ENCODE measurements at regions not wholly inside any gene's neighbourhood (a gene's known extent, or its start where the extent isn't known, plus 50 kb on each side); places are given as distances from the start of the nearest gene placed in this dataset.
A peak's percentile ranks its signal among the peaks of the same experiment; 100 is the strongest.

DNA sequence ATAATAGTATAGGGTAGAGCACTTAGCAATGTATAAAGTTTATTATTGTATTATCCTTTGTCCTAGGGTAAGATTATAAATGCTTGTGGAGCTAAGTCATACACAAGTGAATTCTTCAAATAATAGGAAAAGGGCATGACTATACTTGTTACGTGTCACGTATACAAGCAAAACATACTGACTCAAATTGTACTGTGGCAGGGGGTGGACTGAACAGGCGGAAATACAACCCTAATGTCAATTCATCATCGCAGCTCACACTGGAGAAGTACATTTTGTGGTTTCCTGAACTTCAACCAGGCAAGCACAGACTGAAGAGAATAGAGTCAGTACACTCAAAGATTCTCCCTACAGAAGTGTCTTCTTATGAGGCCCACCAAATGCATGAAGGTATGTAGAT lies 201.0 kb downstream of the MBD2 start:
- FAIRE-seq = no peak
- DNase-seq (ENCODE audit: low spot score) = no peak

DNA sequence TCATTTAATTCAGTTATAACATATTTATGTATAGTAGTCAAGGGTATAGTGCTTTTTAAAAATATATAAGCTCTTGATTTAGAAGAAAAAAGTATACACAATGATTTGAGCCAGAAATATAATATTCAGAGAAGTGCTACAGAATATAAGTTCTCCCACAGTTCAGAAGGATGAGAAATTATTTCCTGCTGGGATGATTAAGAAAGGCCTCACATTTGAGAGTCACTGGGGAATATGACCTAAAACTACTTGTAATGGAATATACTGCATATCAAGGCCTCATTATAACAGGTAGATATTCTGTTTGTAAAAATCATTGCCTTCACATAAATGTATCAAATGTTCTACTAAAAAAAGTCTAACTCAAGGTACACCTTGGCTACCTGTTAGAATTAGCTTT lies 203.5 kb downstream of the MBD2 start:
- DNase-seq (ENCODE audit: low spot score) (no peak), FAIRE-seq (no peak)

DNA sequence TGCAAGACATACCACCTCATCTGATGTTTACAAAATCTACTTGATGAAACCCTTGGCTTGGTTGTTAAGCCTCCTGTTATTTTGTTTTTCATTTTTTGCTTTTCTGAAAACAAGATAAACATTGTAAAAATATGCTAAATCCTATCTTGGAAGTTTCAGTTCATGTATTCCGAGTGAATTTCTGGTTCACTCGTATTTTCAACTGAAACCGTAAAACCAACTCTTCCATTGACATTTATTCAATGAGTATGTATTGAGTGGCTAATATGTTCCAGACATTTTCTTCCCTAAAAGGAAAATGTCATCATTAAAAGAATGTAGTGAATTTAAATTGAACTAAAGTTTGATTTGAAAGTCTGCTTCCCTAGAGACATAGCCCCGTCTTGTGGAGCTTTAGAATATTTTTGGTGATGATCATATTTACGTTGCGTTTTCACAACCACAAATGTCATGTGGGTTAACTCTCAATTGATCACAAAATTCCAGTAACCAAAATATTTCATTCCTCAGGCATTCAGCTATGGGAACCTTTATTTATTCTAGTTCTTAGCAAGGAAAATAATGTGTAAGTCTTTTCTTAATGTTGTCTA lies 204.2 kb downstream of the MBD2 start:
- no peak for DNase-seq (ENCODE audit: low spot score)
- no peak for FAIRE-seq

DNA sequence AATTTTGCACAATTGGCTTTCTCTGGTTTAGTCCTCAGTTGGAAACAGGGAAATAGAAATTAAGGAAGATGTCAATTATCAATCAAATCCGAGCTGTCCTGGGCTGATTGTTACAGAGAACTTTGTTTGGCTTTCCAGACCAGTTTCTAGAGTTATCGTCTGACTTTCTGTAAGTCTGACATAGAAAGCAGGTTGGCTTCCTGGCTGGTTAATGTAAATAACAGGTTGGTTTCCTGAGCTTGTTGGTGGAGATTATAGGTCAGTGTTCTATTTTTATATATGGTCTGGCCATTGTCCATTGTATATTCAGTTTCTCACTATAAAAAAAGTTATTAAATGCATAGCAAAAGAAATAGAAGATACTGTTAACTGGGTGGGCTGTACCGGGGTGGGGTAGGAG lies 204.8 kb downstream of the MBD2 start:
- DNase-seq (ENCODE audit: low spot score) (no peak), FAIRE-seq (no peak)

DNA sequence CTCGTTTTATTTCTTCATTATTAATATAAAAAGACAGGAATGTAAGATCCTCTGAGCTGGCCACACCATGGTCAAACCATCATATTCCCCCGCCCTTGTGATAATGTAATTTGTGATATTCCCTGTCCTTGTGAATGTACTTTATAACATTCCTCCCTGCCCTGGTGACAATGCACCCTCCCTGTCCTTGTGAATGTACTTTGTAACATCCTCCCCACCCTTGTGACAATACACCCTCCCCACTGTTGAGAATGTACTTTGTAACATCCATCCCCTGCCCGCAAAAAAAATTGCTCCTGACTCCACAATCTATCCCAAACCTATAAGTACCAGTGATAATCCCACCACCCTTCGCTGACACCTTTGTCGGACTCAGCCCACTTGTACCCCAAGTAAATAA lies 211.0 kb downstream of the MBD2 start:
- FAIRE-seq (no peak), DNase-seq (ENCODE audit: low spot score) (no peak)

DNA sequence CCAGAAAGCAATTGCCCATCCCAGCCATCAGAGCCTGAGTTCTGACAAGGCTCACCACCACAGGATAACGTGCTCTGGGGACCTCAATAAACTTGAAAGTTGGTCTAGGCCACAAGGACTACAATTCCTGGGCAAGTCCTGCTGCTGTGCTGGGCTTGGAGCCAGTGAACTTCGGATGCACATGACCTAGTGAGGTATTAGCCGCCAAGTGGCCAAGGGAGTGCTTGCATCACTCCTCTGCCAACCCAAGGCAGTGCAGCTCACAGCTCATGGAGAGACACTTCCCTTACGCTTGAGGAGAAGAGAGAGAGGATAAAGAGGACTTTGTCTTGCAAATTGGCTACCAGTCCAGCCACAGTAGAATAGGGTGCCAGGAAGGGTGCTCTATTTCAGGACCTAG lies 219.6 kb downstream of the MBD2 start:
- no peak for DNase-seq (ENCODE audit: low spot score)

DNA sequence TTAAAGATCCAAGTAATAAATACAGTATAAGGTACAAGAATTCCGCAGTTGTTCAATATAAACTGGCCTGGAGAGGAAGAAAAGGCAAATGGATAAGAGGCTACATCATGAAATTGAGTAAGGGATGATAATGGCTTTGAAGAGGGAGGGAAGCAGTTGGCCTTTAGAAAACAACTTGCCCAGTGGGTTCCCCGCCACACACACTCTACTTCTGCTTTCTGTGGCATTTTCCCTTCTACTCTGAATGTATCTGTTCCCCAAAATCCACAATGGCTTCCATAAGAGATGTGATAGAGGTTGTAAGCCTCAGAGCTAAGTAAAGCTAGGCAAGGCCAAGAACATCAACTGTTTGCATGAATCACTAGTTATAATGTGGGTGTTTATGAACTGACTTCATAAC lies 221.3 kb downstream of the MBD2 start:
- no peak for FAIRE-seq
- no peak for DNase-seq (ENCODE audit: low spot score)

More for the DNA sequence above, 219.6 kb downstream of the MBD2 start:
- FAIRE-seq = no peak

DNA sequence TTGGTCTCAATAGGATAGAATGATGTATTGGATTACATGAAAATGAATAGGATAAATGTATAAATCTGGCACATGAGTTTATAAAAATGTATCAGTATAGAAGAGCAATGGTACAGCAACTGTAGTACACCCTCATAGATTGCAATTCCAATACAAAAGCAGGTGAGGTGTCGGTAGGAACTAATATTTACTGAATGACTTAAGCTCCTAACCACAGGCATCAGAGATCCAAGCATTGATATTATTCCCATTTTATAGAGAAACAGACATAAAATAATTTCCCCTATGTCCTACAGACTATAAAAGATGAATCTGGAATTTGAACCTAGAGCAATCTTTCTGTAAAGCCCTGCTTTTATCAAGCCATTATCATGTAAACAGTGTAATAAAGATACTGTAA lies 227.4 kb downstream of the MBD2 start:
- DNase-seq (ENCODE audit: low spot score) = no peak
- no peak for FAIRE-seq

DNA sequence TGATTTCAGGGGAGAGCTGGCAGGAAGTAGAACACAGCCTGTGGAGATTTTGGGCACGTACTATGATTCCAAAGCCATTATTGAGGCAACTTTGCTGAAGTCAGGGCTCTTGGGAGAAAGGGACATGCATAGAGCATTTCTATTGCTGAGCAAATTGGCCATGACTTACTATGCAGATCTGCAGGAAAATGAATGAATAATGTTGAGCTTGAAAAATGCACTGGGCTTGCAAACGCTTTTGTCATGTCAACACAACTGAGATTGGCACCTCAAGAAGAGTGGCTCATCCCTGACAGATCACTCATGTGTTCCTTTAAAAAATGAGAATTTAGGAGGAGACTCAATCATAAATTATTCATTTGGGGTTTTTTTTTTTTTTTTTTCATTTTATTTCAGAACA lies 230.5 kb downstream of the MBD2 start:
- no peak for DNase-seq (ENCODE audit: low spot score)
- FAIRE-seq = no peak

DNA sequence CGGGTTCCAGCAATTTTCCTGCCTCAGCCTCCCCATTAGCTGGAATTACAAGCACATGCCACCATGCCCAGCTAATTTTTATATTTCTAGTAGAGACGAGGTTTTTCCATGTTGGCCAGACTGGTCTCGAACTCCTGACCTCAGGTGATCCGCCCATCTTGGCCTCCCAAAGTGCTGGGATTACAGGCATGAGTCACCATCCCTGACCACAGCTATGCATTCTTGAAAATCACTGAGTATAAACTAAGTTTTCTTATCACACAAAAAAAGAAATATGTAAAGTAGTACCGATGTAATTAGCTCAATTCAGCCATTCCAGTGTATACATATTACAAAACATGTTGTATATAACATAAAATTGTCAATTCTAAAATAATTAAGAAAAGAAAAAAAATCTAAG lies 232.7 kb downstream of the MBD2 start:
- FAIRE-seq = no peak
- DNase-seq (ENCODE audit: low spot score) = no peak

DNA sequence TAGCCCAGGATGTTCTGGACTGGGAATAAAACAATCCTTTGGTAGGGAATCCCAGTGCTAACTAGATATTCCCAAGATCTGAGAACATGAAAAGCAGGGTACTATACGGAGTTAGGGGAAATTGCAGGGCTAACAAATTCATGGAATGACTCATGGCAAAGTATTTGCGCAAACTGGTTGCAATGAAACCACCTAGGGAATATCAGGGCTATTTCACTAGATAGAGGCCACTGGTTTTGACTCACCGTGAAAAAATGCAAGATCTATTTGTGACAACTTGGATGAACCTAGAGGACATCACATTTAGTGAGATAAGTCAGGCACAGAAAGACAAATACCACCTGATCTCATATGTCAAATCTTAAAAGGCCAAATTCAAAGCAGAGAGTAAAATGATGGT lies 233.3 kb downstream of the MBD2 start:
- peak; percentile 41 for DNase-seq (ENCODE audit: low spot score)

DNA sequence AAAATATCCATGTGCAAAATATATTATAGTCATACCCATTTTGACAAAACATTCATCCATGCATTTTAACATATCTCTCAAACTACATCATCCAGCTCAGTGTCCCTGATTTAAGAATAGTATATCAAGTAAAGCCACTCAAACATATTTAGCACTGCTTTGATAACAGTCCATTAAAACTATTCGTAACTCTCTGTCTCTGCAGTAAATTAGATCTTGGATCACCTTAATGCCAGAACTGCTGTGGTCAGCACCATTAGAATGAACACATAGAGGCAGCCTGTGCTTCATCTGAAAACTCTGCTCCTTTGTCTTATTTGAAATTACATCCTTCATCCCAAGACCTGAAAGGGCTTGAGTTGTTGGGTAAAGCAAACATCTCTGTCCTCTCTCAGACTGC lies 234.0 kb downstream of the MBD2 start:
- FAIRE-seq (no peak), DNase-seq (ENCODE audit: low spot score) (no peak)

More for the DNA sequence above, 233.3 kb downstream of the MBD2 start:
- peak; percentile 35 for FAIRE-seq

DNA sequence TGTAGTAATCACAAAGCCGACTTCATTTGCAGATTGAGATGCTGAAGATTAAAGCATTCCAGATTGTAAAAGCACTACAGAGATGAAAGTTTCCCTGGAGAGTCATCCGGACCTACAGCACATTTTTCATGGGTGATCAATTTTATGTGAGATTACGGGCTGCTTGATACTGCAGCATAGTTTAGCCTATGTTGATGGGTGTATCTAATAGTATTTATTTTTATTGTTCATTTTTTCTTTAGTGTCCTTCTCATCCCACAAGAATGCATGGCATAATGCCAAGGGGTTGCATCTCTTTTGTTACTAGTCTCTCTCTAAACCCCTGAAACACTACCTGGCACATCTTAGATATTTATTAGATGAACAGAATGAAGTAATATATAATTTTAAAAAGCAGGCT lies 240.4 kb downstream of the MBD2 start:
- DNase-seq (ENCODE audit: low spot score) (peak; percentile 10), FAIRE-seq (no peak)

DNA sequence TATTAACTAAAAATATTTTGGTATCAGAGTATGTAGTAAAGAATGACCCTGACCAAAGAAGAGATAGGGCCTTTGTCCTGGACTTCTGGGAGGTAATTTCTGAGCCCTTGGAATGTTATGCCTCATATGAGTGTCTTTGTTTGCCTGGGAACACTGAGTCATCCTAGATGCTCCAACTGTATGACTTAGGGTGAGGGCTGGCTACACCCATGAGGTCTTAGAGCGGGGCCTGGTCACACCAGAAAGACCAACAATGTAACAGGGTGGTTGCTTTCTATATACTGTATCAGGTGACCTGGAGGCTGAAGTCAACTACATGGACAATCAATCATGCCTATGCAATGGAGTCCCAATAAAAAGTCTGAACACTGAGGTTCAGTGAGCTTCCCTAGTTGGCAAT lies 253.1 kb downstream of the MBD2 start:
- DNase-seq (ENCODE audit: low spot score) (peak; percentile 15), FAIRE-seq (no peak)

DNA sequence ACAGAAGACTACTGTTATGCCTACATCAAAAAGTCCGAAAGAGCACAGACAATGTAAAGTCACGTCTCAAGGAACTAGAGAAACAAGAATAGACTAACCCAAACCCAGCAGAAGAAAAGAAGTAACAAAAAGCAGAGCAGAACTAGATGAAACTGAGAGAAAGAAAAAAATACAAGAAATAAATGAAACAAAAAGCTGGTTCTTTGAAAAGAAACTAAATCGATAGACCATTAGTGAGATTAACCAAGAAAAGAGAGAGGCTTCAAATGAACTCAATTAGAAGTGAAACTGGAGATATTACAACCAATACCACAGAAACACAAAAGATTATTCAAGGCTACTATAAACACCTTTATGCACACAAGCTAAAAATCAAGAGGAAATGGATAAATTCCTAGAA lies 271.8 kb downstream of the MBD2 start:
- DNase-seq (ENCODE audit: low spot score) = no peak
- no peak for FAIRE-seq

DNA sequence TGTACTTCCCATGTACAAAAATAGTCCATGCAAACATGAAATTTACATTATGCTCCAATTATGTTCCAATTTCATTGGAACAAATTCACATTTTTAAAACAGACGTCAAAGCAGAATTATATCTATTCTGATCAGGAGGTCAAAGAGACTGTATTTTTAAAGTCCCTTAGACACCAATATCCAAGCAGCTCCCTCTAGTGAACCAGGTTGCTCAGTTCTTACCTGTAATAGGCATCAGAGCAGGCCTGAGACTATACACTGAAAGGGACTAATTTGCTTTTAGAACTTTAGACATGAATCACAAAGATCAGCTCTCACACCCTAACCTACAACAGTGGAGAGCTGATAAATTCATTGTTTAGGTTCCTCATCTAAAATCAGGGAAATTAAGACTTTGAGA lies 273.9 kb downstream of the MBD2 start:
- no peak for FAIRE-seq
- no peak for DNase-seq (ENCODE audit: low spot score)

DNA sequence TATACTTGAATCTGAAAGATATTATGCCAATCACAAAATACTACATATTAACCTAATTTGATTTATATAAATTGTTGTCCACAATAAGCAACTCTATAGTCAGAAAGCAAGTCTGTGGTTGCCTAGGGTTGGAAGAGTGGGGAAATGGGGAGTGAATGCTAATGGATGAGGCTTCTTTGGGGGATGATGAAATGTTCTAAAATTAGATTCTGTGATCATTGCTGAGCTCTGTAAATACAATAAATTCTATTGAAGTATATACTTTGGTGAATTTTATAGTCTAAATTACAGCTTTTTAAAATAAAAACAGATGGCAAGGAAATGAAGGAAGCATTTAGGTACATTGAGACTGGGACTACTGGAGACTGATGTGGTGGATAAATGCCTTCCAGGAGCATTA lies 275.5 kb downstream of the MBD2 start:
- DNase-seq (ENCODE audit: low spot score) (no peak), FAIRE-seq (no peak)

DNA sequence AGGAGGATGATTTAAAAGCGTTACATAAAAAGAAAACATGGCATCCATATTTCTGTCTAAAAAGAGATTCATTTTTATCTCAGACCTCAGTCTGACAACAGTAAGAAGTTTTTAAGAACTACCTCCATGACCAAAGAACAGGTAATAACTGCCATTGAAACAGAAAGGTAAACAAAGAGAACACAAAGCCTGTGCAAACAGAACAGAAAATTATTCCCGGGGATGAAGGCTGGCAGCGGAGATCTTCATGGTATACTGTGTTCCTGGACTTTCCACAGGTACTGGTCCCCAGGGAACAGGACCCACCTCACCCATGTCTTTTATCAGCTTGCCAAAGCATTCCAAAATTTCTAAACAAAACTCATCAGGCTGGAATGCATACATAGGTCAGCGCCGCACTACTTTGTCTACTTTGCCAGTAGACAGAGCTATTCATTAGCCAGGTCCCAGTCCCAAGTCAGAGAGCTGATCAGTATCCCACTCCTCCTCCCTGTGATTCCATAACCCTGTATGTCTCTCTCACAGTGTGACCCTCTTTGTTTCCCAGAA lies 277.3 kb downstream of the MBD2 start:
- FAIRE-seq = no peak
- peak; percentile 18 for DNase-seq (ENCODE audit: low spot score)

DNA sequence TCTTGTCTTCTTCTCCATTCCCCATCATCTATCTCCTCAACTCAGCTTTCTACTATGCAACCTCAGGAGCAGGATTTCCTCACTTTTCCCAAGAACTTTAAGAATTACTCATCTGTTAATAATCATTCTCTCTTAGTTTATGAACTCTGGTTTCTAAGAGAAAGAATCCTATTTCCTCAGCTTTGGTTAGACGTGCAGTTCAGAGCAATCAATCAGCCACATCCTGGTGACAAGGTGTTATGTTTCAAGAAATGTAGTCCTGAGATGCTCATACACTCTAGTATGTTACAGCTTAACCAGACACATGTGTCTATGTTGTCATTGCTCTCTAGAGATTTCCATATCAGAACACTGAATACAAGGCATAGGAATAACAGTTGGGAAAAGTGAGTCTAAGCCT lies 277.9 kb downstream of the MBD2 start:
- DNase-seq (ENCODE audit: low spot score) (no peak), FAIRE-seq (no peak)

DNA sequence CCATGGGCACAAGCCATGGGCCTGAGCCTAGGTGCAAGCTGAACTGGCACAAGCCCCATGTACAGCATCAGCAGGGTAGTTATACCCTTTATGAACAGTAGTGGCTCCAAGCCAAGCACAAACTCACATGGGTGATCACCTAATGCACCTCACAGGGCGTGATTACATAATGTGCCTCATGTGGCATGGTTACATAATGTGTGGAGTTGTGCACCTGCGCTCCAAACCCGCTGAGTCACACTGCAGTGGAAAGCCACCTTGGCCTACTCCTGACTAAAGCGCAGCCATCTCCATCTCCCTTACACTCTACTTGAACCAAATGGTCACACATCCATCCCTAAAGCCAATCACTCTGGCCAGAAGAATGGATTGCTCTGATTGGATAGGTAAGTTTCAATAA lies 279.7 kb downstream of the MBD2 start:
- FAIRE-seq (no peak), DNase-seq (ENCODE audit: low spot score) (no peak)

DNA sequence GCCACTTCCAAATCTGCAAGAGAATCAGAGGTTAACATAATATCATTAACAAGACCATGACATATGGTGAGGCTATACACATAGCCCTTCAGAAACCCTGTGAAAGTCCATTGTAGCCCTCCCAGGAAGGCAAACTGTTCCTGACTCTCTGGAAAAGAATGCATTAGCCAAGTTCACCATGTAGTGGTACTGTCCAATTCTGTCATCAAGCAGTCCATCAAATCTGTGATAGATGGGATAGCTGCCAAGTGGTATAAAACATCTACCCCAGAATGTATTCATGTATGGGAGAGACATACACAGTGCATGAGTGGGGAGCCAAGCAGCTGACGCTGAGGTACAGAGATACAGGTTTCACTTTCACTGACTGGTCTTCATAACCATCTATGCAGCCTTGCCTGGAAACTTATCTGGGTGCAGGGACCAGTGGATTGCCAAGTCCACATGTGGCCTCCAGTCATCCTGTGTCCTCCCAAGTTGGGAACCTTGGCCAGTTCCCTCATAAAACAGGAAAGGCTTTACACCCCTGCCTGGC lies 281.1 kb downstream of the MBD2 start:
- FAIRE-seq = no peak

DNA sequence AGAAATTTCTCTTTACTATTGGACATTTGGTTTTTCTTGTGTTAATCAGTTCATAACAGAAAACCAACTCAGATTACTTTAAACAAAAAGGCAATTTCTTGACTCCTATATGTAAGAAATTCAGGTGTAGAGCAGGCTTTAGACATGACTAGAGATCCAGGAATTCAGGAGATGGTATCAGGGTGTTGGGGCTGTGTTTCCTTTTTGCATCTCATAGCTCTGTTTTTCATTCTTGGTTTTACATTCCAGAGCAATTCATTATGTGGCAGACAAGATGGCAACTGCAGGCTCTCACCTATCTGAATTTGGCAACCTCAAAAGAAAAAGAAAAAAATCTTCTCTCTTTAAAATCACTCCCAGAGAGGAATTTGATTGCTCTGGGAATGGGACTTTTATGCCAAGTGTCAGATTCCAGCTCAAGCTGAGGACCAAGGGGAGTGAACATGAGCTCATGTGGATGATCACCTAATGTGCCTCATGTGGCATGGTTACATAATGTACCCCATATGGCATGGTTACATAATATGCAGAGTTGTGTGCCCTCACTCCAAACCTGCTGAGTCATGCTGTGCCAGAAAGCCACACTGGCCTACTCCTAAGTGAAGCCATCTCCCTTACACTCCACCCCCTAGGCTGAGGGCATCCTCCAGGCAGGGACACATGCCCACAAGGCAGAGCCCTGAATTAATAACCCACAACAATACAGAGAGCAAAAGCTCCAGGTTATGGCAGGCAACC lies 282.7 kb downstream of the MBD2 start:
- FAIRE-seq = no peak
- DNase-seq (ENCODE audit: low spot score) = no peak

More for the DNA sequence above, 281.1 kb downstream of the MBD2 start:
- DNase-seq (ENCODE audit: low spot score) = no peak

DNA sequence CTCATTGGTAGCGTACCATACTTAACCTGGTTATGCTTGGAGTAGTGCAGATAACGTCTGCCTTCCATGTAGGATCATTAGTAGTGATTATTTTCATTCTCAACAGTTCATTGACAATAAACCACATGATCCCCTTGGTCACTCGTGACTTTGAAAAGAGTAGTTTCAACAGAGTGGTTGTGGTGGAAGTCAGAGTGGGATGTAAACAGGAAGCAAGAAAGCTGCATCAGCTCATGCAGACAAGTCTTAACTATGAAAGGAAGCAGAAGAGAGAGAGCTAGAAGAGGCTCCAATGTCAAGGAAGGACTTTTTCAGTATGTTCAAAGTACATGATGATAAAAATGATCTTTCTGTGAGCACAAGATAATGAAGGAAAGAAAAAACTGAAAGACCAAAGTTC lies 287.4 kb downstream of the MBD2 start:
- no peak for DNase-seq (ENCODE audit: low spot score)
- FAIRE-seq = no peak

All from urothelium cell line (cell line).